GM19468 (cell line): ENCODE measurements at regions not wholly inside any gene's neighbourhood (a gene's known extent, or its start where the extent isn't known, plus 50 kb on each side); places are given as distances from the start of the nearest gene placed in this dataset.

Experiments used
- ATAC-seq: cut with Tn5 transposase; IDR thresholded peaks from one replicate; pipeline ENCODE4 v1.9.1; 2021; ENCODE audit warnings: mild to moderate bottlenecking, moderate library complexity, moderate number of reproducible peaks; ENCODE audit not compliant: unreplicated experiment; ENCODE audit errors: extremely low read depth

DNA sequence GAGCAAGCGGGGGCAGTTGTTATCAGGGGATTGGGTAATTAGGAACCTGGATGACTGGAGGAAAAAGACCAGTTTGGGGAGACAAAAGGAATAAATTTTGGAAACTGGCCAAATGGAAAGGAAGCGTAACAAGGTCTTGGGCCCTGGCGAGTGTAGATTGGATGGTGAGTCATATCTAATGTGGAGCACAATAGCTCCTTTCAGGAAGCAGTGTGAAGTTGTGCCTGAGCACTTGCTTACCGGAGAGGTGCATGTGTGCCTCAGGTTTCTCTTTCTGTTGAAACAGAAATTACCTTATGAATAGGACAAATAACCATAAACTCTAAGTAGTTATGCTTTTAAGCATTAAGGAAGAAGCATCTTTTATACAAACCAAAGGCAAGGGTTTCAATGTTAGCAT lies 176.4 kb downstream of the KIF4B start:
- no peak for ATAC-seq

DNA sequence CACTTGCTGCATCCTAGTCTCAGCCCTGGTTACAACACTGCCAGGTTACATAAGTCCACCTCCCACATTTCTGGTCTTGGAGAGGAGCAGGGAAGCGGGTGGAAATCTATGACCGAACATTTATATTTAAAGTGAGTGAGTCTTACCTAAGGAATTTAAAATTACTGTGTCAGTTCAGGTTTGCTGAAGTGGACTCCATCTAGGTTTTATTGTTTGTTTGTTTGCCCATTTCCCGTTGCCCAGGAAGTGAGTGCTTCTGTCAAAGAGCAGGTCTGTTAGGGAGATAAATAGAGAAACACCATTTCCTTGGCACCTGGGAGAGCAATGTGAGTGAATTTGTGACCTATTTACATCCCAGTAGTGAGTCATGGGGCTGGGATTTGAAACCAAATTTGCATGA lies 179.5 kb downstream of the KIF4B start:
- no peak for ATAC-seq

DNA sequence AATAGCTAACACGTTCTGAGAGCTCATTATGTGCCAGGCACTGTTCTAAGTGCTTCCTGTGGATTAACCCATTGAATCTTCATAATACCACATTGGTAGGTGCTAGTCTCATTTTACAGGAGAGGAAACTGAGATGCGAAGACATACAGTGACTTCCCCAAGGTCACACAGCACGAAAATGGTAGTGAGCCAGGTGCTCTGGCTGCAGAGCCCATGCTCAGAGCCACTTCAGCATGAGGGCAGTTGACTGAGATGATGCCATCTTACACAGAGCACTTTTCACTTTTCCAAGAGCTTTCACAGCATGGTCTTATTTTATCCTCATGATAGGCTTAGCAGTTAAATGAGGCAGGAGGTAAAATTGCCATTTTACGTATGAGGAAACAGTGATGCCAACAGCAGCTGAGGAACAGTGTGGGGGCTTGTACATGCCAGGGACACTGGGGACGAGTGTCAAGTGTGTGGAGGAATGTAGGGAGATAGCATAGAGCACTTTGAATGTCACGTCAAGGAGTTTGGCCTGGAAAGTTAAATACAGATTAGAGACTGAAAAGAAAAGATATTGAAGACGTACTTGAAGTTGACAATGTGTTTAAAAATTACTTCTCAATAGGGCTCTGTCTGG lies 180.0 kb downstream of the KIF4B start:
- ATAC-seq: no peak

DNA sequence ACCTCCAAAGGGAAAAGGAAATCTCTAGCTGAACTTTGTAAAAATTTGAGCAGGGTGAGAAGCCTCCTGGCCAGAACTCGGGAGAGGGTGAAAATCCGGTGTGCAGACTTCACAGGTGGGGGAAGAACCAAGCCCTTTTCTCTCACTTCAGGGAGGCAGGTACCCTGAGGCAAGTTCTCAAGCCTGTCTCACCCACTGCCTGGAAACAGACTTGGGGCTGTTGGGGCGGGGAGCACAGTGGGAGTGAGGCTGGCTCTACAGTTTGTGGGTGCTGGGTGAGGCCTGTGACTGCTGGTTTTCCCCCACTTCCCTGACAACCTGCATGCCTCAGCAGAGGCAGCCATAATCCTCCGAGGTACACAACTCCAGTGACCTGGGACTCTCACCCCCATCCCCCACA lies 187.1 kb downstream of the KIF4B start:
- no peak for ATAC-seq

DNA sequence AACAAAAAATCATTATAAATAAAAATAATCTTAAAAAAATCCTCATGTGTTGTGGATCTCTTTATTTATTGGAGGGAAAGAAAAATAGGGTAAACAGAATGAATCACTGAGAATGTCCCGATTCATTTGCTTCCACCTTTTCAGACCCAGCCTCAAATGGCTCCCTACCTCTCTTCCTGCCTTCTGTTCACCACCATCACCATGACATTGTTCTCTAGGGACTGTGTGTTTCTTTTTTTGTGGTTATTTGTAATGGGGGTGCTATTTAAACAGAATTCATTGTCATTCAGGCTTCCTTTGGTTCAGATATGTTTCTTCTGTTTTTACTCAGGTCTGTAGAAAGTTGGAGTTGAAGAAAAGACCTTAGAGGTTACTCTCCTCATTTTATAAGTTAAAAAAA lies 198.2 kb downstream of the KIF4B start:
- ATAC-seq: no peak

DNA sequence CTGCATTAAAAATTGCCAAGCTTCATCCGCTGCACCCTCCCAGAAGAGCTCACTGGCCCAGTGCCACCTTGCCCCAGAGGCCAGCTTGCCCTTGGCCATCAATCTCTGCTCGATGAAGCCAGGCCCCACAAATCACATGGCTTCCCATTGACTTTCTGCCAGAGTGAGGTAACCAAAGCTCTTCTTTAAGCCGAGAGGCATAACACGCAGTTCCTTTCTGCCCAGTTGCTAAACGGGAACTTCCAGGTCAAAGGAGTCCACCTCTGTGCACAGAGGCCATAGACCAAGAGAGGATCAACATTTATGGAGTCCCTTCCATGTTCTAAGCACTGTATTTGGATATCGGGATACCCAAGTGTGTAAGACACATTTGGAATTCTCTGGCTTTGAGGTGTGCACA lies 208.8 kb downstream of the KIF4B start:
- ATAC-seq: no peak

DNA sequence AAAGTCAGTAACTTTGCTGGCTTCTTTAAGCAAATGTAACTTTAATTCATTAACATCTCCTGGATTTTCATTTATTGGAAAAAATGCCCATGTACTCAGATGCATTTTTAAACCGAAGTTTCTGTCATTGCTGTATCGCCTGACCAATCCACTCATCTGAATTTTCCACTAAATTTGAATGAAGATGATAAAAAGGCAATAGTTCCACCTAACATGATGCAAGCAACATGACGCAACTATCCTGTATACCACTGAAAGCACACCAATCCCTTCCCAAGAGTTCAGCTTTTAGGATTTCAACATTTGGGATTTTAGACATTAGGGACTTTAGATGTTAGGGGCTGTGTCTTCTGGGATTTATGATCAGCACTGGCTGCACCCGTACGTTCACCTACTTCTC lies 215.6 kb downstream of the KIF4B start:
- no peak for ATAC-seq

DNA sequence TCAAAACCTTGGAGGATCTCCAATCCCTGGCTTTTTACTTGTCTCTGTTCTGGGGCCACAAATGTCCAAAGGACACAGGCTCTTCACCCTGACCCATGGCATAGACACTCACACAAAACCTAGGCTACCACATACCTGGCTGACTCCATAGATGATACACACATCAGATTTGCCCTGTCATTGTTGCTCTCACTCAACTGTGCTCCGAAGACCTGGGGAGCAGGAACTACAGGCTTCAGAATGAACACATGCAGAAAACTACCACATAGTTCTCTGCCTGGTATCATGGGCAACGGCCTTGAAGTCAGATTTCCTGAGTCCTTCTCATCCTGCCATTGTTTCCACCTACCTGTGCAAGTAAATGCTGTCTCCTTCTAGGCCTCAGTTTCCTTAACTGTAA lies 226.2 kb downstream of the KIF4B start:
- ATAC-seq: no peak

DNA sequence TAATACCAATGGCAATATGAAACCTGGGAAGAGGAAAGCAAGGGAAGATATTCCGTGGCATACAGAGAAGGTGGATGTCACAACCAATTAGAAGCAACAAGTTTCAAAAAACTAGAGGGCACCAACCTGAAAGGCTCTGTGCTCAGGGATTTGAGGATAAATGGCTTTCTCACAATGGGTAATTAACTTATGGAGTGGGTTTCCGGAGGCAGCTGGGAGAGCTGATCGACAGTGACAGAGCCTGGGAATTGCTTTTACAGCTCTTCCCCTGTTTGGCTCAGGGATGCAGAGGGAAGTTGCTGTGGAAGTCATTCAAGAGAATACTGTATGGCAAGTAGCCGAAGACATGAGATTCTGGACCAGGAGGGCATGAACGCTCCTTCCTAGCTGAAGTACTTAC lies 237.0 kb downstream of the KIF4B start:
- no peak for ATAC-seq

DNA sequence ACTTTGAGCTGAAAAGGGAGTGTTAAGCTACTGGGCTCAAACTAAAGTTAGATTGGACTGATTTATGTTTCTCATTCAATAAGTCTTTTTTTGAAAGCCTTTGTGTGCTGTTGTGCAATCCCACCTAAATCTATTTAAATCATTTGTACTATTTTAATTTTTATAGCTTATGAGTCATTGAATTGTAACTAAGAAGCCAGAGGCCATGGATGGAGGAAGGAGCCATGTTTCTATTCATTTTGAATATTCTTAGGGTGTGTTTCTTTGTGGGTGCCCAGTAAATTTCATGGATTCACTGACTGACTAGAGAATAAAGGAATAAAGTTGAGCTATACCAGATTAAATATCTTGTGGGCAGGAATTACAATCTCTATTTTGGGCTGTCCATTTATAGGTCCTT lies 238.5 kb downstream of the KIF4B start:
- ATAC-seq: no peak

DNA sequence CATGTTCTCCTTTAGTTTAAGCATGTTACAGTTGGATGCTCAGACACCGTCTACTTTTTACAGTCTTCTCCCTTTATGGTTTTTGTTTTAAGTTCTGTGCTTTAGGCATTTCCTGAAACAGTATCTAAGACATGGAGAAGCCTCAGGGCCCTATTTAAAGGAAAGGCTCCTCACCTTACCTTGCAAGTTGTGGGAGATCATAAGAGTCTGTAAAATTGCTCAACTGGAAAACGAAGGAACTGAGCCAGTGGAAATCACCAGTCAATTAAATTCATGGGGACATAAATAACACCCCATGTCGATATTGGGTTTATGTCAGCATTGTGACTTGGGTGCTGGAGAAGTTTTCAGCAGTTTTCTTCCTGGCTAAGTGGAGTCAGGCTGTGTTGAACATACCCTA lies 239.2 kb downstream of the KIF4B start:
- ATAC-seq: no peak

DNA sequence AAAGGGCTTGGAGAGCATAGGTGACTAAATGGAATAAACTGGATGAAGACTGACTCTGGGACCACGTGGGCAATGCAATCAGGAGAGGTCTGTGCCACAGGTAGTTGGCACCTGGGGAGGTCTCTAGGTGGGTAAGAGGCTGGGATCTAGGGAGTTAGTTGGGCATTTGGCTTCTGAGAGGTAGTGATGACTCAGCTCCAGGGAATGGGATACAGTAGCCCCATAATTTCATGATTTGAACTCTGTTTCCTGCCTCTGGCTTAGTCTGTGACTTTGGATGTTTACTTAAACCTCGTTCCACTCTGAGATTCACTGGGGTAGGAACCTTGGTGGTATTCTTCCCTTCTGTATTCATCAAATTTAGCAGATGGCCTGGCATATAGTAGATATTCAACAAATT lies 240.8 kb downstream of the KIF4B start:
- no peak for ATAC-seq

DNA sequence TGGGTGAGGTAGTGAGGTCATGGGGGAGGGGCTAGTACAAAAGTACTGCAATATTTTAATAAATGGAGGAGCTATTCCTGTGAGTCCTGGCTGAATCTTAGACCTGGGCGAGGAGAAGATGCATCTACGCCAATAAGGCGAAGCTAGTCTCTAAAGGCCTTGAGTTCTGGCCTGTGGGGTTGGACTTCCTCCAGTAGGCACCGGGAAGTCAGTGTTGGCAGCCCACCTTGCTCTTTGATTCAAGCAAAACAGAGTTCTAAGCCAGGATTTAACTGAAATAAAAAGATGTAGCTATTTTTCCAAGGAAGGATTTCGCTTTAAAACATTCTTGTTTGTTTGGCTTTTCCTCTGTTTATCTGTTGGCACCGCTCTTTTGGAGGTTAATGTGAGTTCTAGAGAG lies 244.6 kb downstream of the KIF4B start:
- ATAC-seq: no peak

DNA sequence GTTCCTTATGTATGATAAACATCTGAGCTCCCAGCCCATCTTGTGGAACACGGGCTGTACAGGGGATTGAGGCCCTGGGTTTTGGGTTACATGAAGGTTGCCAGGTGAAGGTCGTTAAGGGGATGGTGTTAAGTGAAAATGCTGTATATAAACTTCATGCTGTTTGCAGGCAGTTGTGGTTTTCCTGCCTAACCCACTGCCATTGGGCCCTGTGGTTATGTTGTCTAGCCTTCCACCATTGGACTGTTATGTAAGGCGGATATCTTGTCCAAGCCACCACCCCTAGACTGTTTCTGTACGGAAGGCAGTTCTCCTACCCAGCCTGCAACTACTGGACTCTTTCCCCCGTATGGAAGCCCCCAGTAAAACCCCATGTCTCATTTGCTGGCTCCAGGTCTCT lies 246.1 kb downstream of the KIF4B start:
- no peak for ATAC-seq

DNA sequence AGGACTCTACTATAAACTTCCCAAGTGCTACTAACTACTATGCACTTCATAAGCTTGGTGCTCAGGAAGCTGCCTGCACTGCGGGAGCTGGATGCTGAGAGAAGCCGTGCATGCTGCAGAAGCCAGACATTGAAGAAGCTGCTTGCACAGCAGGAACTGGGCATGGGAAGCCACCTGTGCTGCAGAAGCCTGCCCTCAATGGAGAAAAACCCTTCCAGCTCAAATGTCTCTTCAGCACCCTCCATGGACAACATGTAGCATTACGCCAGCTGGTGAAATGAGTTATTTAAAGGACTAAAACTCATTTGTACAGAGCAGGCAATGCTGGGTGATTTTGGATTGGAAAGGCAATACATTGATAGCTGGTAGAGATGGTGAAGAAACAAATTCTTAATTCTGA lies 247.2 kb downstream of the KIF4B start:
- ATAC-seq: no peak

DNA sequence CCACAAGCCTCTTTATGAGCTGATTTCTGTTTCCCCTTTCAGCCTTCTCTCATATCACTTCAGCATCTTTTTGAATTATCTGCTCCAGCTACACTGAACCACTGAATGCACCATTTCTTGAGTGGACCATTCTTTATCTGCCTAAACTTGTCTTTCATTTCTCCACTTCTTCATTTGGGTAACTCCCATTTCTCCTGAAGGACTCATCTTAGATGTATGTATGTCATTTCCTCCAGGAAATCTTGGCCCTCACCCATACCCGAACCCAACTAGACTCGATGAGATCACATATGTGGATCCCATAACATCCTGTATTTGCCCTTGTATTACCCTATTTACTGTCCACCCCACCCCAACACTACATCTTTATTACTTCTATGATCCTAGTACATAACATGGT lies 249.8 kb downstream of the KIF4B start:
- ATAC-seq: no peak

DNA sequence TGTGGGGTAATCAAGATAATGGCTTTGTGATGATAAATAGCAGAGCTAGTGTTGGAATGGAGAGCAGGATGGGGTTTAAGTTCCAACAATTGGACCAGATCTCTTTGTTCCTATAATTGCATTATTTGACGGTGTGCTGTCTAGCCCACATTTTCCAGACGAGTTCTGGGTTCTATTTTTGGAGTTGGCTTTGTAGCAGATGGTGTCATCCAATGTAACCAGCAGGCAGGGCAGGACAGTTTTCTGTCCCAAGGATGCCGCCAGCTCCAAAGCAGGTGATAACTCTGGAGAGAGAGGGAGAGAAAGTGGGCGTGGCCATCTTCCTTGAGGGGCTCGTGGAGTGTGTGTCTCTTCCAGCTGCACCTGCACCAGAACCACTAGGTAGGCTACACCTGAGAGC lies 251.3 kb downstream of the KIF4B start:
- no peak for ATAC-seq

DNA sequence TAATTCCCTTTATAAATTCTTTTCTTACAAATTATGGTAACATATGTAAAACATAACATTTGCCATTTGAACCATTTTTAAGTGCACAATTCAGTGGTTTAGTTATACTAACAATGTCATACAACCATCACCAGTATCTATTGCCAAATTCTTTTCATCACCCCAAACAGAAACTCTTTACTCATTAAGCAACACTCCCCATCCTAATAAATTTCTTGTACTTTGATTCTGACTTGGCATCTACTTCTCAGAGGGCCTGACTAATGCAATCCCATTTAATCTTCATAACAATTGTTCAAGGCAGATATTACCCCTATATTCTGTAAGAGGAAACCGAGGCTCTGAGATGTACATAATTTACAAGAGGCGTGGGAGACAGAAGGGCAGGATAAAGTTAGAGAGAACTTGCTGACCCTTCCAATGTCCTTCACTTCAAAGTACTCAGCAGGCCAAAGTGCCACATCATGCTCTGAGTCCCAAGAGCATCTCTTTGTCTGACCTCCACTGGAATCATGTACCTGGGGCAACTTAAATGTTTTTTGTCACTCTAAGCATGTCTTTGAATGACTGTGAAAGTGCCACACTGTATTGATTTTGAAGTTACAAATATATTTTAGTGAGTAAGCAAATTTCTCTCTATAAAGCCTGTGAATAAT lies 255.3 kb downstream of the KIF4B start:
- no peak for ATAC-seq

DNA sequence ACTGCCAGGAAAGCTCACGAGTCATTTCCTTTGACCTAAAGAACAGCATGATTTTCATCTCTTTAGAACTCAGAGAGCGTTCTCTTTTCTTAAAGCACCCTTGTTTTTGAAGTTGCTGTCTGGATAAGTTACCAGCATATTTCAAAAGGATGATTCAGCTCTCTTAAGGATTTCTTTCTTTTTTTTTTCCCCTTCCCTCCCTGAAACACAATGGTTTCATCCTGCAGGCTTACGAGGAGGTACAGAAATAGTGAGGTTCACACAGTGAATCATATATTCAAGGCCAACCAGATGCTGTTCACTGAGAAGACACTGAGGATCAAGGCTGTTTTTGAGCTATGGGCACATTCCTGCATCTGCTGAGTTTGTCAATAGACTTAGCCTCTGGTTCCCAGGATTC lies 257.2 kb downstream of the KIF4B start:
- no peak for ATAC-seq

DNA sequence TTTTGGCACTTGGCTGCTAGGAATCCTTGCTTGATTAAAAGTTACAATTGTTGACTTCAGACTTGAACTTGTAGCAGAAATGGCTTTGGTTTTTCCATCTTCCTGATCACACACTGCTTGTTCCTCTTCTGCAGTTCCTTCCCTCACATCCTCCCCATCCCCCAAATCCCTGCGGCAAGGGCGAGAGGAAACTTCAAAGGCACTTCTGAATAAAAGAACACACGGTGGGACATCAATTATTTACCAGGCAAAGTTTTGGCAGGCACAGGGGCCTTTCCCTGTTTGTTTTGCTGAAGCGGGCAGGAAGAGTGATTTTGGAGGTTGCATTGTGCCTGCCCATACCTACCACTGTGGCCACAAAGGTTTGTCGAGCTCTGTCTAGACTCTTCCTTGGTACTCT lies 260.9 kb downstream of the KIF4B start:
- no peak for ATAC-seq

DNA sequence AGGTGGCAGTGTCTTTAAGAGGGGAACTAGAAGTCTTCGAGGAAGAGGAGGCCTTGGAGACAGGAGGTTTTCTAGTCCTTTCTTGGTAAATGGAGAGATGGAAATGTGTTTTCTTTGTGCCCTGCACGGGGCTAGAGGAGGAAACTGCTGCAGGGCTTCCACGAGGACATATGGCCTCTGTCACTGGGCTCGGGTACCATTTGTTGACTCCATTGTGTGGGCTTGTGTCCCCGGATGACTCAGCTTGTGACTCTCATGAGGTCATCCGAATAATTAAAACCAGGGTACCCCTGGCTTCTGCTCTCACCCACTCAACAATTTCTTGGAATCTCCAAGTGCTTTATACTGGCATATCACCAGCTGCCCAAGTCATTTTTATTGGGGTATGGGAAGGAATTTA lies 261.7 kb downstream of the KIF4B start:
- ATAC-seq: no peak

DNA sequence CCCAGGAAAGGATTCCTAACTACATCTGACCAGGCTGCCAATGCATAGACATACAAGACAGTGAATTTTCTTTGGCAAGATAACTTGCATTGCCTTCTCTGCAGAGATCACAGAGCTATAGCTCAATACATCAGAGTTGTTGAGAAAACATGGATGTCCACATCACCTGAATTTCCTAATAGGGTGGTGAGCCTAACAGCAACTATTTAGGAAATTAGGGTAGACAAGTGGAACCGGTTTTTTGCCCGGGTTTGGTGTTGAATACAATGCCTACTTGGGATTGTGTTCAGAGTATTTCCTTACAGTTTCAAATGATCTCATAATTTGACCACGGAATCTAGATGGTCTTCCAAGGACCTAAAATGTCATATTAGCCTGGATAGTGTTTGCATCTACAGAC lies 262.7 kb downstream of the KIF4B start:
- no peak for ATAC-seq
